Liver (tissue), 8 donors: ENCODE measurements at regions not wholly inside any gene's neighbourhood (a gene's known extent, or its start where the extent isn't known, plus 50 kb on each side); places are given as distances from the start of the nearest gene placed in this dataset.

Source experiments
- DNase-seq: peaks from one replicate; pipeline ENCODE4 v3.0.0-alpha.2; 2017; ENCODE audit warnings: low spot score
- H3K27ac ChIP-seq, 2 donors: one replicate each; pipeline ENCODE4 v1.7.0; 2013; ENCODE audit warnings: inconsistent platforms in 2 of 2, low read length in 2 of 2, control low read depth in 1 of 2, low read depth in 1 of 2, mild to moderate bottlenecking in 1 of 2
- H3K27me3 ChIP-seq, 4 donors: one replicate each; pipeline versions ENCODE4 v1.6.1 to v1.7.0; 2013; ENCODE audit warnings: low read length in 3 of 4, inconsistent platforms in 1 of 4, mild to moderate bottlenecking in 1 of 4, moderate library complexity in 1 of 4; ENCODE audit not compliant: control insufficient read depth in 4 of 4, insufficient read depth in 4 of 4
- H3K36me3 ChIP-seq, 4 donors: one replicate each; pipeline versions ENCODE4 v1.6.1 to v1.7.0; 2013; ENCODE audit warnings: low read length in 3 of 4, mild to moderate bottlenecking in 3 of 4, low read depth in 1 of 4, moderate library complexity in 1 of 4; ENCODE audit not compliant: control insufficient read depth in 4 of 4, insufficient read depth in 3 of 4
- H3K4me1 ChIP-seq, 4 donors: one replicate each; pipeline versions ENCODE4 v1.6.1 to v1.7.0; 2013; ENCODE audit warnings: low read length in 3 of 4, mild to moderate bottlenecking in 3 of 4, moderate library complexity in 1 of 4; ENCODE audit not compliant: control insufficient read depth in 4 of 4, insufficient read depth in 4 of 4
- H3K4me3 ChIP-seq, 3 donors: one replicate each; pipeline versions ENCODE4 v1.6.1 to v1.7.0; 2013; ENCODE audit warnings: low read length in 3 of 3, control low read depth in 1 of 3, low read depth in 1 of 3, mild to moderate bottlenecking in 1 of 3
- H3K9ac ChIP-seq, 2 donors: one replicate each; pipeline ENCODE4 v1.7.0; 2013; ENCODE audit warnings: low read length in 2 of 2, mild to moderate bottlenecking in 2 of 2, moderate library complexity in 2 of 2, control low read depth in 1 of 2, low read depth in 1 of 2
- H3K9me3 ChIP-seq, 4 donors: one replicate each; pipeline versions ENCODE4 v1.6.1 to v1.7.0; 2013; ENCODE audit warnings: low read length in 3 of 4; ENCODE audit not compliant: control insufficient read depth in 4 of 4
- ATF3 ChIP-seq: IDR thresholded peaks from 2 replicates; pipeline ENCODE4 v1.6.1; 2016; ENCODE audit warnings: antibody characterized with exemption
- CTCF ChIP-seq: fragments of 150-350 bp; IDR thresholded peaks from 2 replicates; pipeline ENCODE4 v1.5.1; 2017; ENCODE audit warnings: improper control_type of control experiment, low read depth, low read length; ENCODE audit not compliant: missing input control
- EGR1 ChIP-seq, 2 donors: IDR thresholded peaks; 2 replicates each; pipeline ENCODE4 v1.6.1; 2016 to 2018; ENCODE audit warnings: antibody characterized with exemption in 2 of 2, low read depth in 2 of 2
- FOXA1 ChIP-seq: IDR thresholded peaks from 2 replicates; pipeline ENCODE4 v1.6.1; 2016; ENCODE audit warnings: antibody characterized with exemption
- FOXA2 ChIP-seq: IDR thresholded peaks from 2 replicates; pipeline ENCODE4 v1.6.1; 2016; ENCODE audit warnings: antibody characterized with exemption
- GABPA ChIP-seq, 2 donors: IDR thresholded peaks in 1 of 2; conservative IDR thresholded peaks in 1 of 2; 2 replicates each; pipeline ENCODE4 v1.6.1; 2016; ENCODE audit warnings: antibody characterized with exemption in 2 of 2, mild to moderate bottlenecking in 1 of 2, moderate library complexity in 1 of 2
- HNF4A ChIP-seq, 2 donors: conservative IDR thresholded peaks; 2 replicates each; pipeline ENCODE4 v1.6.1; 2016; ENCODE audit warnings: antibody characterized with exemption in 2 of 2, mild to moderate bottlenecking in 2 of 2
- HNF4G ChIP-seq: IDR thresholded peaks from 2 replicates; pipeline ENCODE4 v1.6.1; 2016; ENCODE audit warnings: antibody characterized with exemption
- JUND ChIP-seq, 2 donors: IDR thresholded peaks; 2 replicates each; pipeline ENCODE4 v1.6.1; 2016; ENCODE audit warnings: antibody characterized with exemption in 2 of 2
- MAX ChIP-seq: IDR thresholded peaks from 2 replicates; pipeline ENCODE4 v1.6.1; 2016; ENCODE audit warnings: antibody characterized with exemption
- NR2F2 ChIP-seq: IDR thresholded peaks from 2 replicates; pipeline ENCODE4 v1.6.1; 2016; ENCODE audit warnings: antibody characterized with exemption
- RAD21 ChIP-seq, 2 donors: IDR thresholded peaks; 2 replicates each; pipeline ENCODE4 v1.6.1; 2016; ENCODE audit warnings: antibody characterized with exemption in 2 of 2, mild to moderate bottlenecking in 2 of 2
- REST ChIP-seq: IDR thresholded peaks from 2 replicates; pipeline ENCODE4 v1.6.1; 2016; ENCODE audit warnings: antibody characterized with exemption, mild to moderate bottlenecking
- RXRA ChIP-seq, 2 donors: IDR thresholded peaks; 2 replicates each; pipeline ENCODE4 v1.6.1; 2017 to 2018; ENCODE audit warnings: antibody characterized with exemption in 2 of 2, mild to moderate bottlenecking in 1 of 2
- SP1 ChIP-seq: IDR thresholded peaks from 2 replicates; pipeline ENCODE4 v1.6.1; 2018; ENCODE audit warnings: antibody characterized with exemption, mild to moderate bottlenecking
- TAF1 ChIP-seq: conservative IDR thresholded peaks from 2 replicates; pipeline ENCODE4 v1.6.1; 2016; ENCODE audit warnings: antibody characterized with exemption, mild to moderate bottlenecking
- YY1 ChIP-seq: IDR thresholded peaks from 2 replicates; pipeline ENCODE4 v1.6.1; 2016; ENCODE audit warnings: antibody characterized with exemption, mild to moderate bottlenecking
- ZBTB33 ChIP-seq: IDR thresholded peaks from 2 replicates; pipeline ENCODE4 v1.6.1; 2016; ENCODE audit warnings: antibody characterized with exemption
- WGBS: extraction: QIAGEN DNeasy Blood & Tissue Kit; methylation state at CpG from one replicate; pipeline ENCODE4 v1.1.7; 2013; 5-methylcytosine and 5-hydroxymethylcytosine counted together
- donor health status: healthy.
- donor health status: healthy.
- donor health status: healthy.
- donor health status: healthy.
- donor health status: healthy.

- WGBS = 59% methylated on average over 1 of the region's 1 CpG
- Histone ChIP-seq H3K9me3 (no peaks in the 10 kb centered on the region), H3K4me1 (no peaks in the 10 kb centered on the region), H3K36me3 (no peaks in the 10 kb centered on the region), H3K9ac (no peak overlapping the region), H3K4me3 (no peak overlapping the region), H3K27ac (no peak overlapping the region), H3K27me3 (peaks cover 0 to 5% (median 0%) of the 10 kb centered on the region in 4 donors)
- no peak for DNase-seq
- TF ChIP-seq RAD21 (IDR thresholded peaks at IDR 0.05) (no peak), TAF1 (no peak), MAX (no peak), RXRA (IDR thresholded peaks at IDR 0.05) (no peak), REST (no peak), GABPA (IDR thresholded peaks at IDR 0.05 in 1 of 2, conservative IDR thresholded peaks at IDR 0.05 in 1 of 2) (no peak), HNF4A (conservative IDR thresholded peaks at IDR 0.05) (no peak), ZBTB33 (no peak), FOXA1 (no peak), FOXA2 (no peak)
Observed at GRCh38 chr1:219533280-219533679, 79.6 kb downstream of the ZC3H11B start.

- DNase-seq = no peak
- Histone ChIP-seq H3K9me3 (no peaks in the 10 kb centered on the region), H3K27ac (no peak overlapping the region), H3K36me3 (no peaks in the 10 kb centered on the region), H3K27me3 (no peaks in the 10 kb centered on the region), H3K4me3 (no peak overlapping the region), H3K4me1 (no peaks in the 10 kb centered on the region), H3K9ac (no peak overlapping the region)
- TF ChIP-seq MAX (no peak), EGR1 (IDR thresholded peaks at IDR 0.05; ENCODE audit: low read depth in 2 of 2) (no peak), FOXA1 (no peak), YY1 (no peak), ATF3 (no peak), JUND (IDR thresholded peaks at IDR 0.05) (no peak), TAF1 (no peak), HNF4A (conservative IDR thresholded peaks at IDR 0.05) (no peak), HNF4G (no peak), RAD21 (IDR thresholded peaks at IDR 0.05) (no peak), REST (no peak), CTCF (no peak), NR2F2 (no peak), SP1 (no peak), GABPA (IDR thresholded peaks at IDR 0.05 in 1 of 2, conservative IDR thresholded peaks at IDR 0.05 in 1 of 2) (no peak), RXRA (IDR thresholded peaks at IDR 0.05) (no peak), ZBTB33 (no peak), FOXA2 (no peak)
- 75% methylated on average over 2 of the region's 2 CpGs for WGBS
Observed at GRCh38 chr1:219529116-219529515, 83.8 kb downstream of the ZC3H11B start.
